H1 (cell line): ENCODE measurements at regions not wholly inside any gene's neighbourhood (a gene's known extent, or its start where the extent isn't known, plus 50 kb on each side); places are given as distances from the start of the nearest gene placed in this dataset.

Experiments used
- BRCA1 ChIP-seq: IDR thresholded peaks from 2 replicates; pipeline ENCODE4 v1.6.1; 2012; ENCODE audit warnings: low read depth, low read length, improper control_type of control experiment
- CEBPB ChIP-seq: IDR thresholded peaks from 2 replicates; pipeline ENCODE4 v1.6.1; 2012; ENCODE audit warnings: low read depth, low read length
- CHD7 ChIP-seq: fragments of 300-600 bp; sonication (generic); IDR thresholded peaks from 2 replicates; pipeline ENCODE4 v1.7.1; 2012; ENCODE audit warnings: low read length, moderate library complexity, mild to moderate bottlenecking, inconsistent platforms; ENCODE audit not compliant: insufficient replicate concordance
- CREB1 ChIP-seq: IDR thresholded peaks from 2 replicates; pipeline ENCODE4 v1.6.1; 2012; ENCODE audit warnings: inconsistent platforms
- CTCF ChIP-seq, 3 experiments: IDR thresholded peaks; 1 replicate in 2 of 3; 2 replicates in 1 of 3; pipeline versions ENCODE4 v1.5.1 to v1.6.1; 2011; ENCODE audit warnings: low read length in 3 of 3, mild to moderate bottlenecking in 3 of 3, inconsistent platforms in 2 of 3, low read depth in 1 of 3, moderate library complexity in 1 of 3; ENCODE audit not compliant: insufficient read depth in 1 of 3; ENCODE audit errors: control extremely low read depth in 1 of 3
- MAX ChIP-seq: IDR thresholded peaks from 2 replicates; pipeline ENCODE4 v1.6.1; 2012; ENCODE audit warnings: inconsistent platforms
- PHF8 ChIP-seq: fragments of 200-600 bp; sonication (generic); conservative IDR thresholded peaks from 2 replicates; pipeline ENCODE4 v1.7.1; 2012; ENCODE audit warnings: low read depth, mild to moderate bottlenecking, inconsistent platforms, low read length, moderate library complexity
- POLR2A ChIP-seq, 2 experiments: IDR thresholded peaks; 1 replicate in 1 of 2; 2 replicates in 1 of 2; pipeline ENCODE4 v1.6.1; 2011; ENCODE audit warnings: low read depth in 2 of 2, low read length in 2 of 2, mild to moderate bottlenecking in 2 of 2; ENCODE audit errors: control extremely low read depth in 1 of 2
- POLR2AphosphoS5 ChIP-seq: IDR thresholded peaks from 2 replicates; pipeline ENCODE4 v1.6.1; 2011; ENCODE audit warnings: low read depth, low read length
- RAD21 ChIP-seq, 2 experiments: IDR thresholded peaks in 1 of 2; conservative IDR thresholded peaks in 1 of 2; 2 replicates each; pipeline ENCODE4 v1.6.1; 2011; ENCODE audit warnings: low read depth in 2 of 2, low read length in 2 of 2, improper control_type of control experiment in 1 of 2, inconsistent platforms in 1 of 2, mild to moderate bottlenecking in 1 of 2, moderate library complexity in 1 of 2
- RFX5 ChIP-seq: IDR thresholded peaks from 2 replicates; pipeline ENCODE4 v1.6.1; 2011; ENCODE audit warnings: low read depth, low read length, improper control_type of control experiment, borderline replicate concordance
- SIN3A ChIP-seq, 2 experiments: IDR thresholded peaks in 1 of 2; conservative IDR thresholded peaks in 1 of 2; 2 replicates each; pipeline ENCODE4 v1.6.1; 2011 to 2012; ENCODE audit warnings: low read length in 2 of 2, improper control_type of control experiment in 1 of 2, low read depth in 1 of 2, mild to moderate bottlenecking in 1 of 2
- SIX5 ChIP-seq: IDR thresholded peaks from 2 replicates; pipeline ENCODE4 v1.6.1; 2011; ENCODE audit warnings: mild to moderate bottlenecking, low read depth, low read length
- USF2 ChIP-seq: IDR thresholded peaks from 2 replicates; pipeline ENCODE4 v1.6.1; 2011; ENCODE audit warnings: low read length, improper control_type of control experiment

GRCh38 chr3:1534252-1534651 is 441.4 kb downstream of the CNTN6 start:
- TF ChIP-seq SIN3A (conservative IDR thresholded peaks at IDR 0.05 in 1 of 2, IDR thresholded peaks at IDR 0.05 in 1 of 2; ENCODE audit: low read depth in 1 of 2, low read length in 2 of 2) (no peak), SIX5 (no peak), PHF8 (no peak), CEBPB (no peak), CTCF (IDR thresholded peaks at IDR 0.05; ENCODE audit: control extremely low read depth in 1 of 3, insufficient read depth in 1 of 3, low read depth in 1 of 3, low read length in 3 of 3) (no peak), RFX5 (no peak), CREB1 (no peak), POLR2AphosphoS5 (no peak), BRCA1 (no peak), RAD21 (IDR thresholded peaks at IDR 0.05 in 1 of 2, conservative IDR thresholded peaks at IDR 0.05 in 1 of 2; ENCODE audit: low read depth in 2 of 2, low read length in 2 of 2) (no peak), POLR2A (IDR thresholded peaks at IDR 0.05; ENCODE audit: control extremely low read depth in 1 of 2, low read depth in 2 of 2, low read length in 2 of 2) (no peak), MAX (no peak), USF2 (no peak), CHD7 (no peak)
